CD4-positive, alpha-beta T cell treated with Interleukin-15 for 4 hours (primary cell): ENCODE measurements at regions not wholly inside any gene's neighbourhood (a gene's known extent, or its start where the extent isn't known, plus 50 kb on each side); places are given as distances from the start of the nearest gene placed in this dataset.

ENCODE experiments used
- DNase-seq: peaks from one replicate; pipeline ENCODE4 v3.0.0-alpha.2; 2020; ENCODE audit warnings: low spot score

DNA sequence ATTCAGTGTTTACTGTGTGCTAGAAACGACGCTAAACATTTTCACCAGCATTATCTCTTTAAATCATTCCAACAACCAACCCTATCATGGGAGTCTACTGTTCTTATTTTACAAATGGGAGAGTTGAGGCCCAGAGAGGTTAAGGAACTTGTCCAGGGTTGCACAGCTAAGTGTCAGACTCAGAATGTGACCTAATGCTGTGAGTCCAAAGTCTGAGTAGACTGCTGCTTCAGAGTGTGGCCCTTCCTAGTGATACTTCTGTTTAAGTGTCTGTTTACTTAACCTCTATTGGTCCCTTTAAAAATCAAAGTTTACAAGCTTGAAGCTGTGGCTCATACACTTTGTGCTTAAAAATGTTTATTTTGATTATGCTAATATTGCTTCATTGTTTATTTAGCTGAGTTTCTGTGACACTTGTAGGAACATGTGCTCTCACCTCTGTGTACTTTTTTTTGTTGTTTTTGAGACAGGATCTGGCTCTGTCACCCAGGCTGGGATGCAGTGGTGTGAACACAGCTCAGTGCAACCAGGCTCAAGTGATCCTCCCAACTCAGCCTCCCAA lies 84.4 kb upstream of the SYPL1 start:
- no peak for DNase-seq

DNA sequence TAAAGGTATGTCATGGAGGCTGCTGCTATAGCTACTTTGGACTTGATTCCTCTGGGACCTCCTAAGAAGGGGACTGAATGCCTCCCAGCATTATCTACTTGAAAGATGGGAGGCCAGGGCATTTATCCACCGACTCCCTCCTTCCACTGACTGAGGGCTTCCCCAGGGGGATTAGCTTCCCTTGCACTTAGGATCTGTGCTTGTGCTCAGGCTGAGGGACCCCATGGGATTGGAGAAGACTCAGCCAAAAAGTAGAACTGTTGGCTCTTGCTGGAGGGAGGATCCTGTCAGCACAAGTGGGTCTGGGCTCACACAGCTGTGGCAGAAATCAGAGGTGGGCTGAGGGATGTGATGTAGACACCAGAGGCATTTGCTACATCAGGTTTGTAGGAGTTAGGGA lies 81.5 kb upstream of the SYPL1 start:
- no peak for DNase-seq

DNA sequence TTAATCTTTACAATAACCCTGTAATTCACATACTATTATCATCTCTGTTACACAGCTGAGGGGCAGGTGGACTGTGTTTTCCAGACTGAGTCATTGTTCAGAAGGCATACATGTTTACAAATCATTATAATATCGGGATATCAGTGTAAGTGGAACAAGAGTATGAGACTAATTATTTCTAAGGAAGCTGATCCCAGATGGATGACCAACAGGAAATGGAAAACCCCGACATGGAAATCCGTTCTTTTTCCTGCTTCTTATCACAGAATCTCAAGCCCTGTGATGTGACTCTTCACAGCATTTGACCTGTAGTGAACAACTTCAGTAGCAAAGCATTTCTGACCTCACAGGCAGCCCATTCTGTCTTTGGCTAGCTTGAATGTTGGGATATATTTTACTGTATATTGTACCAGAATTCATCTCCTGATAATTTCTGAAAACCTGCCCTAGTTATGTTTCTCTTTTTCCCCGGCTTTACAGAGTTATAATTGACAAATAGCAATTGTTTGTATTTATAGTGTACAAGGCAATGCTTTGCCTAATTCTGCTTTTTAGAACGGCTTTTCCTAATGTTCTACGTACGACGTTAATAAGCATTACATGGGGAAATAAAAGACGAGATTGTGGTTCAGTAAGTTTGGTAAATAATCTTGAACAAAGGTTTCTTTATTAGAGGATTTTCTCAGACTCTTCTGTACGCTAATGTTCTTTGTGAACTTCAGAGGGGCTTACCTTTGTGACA lies 78.6 kb upstream of the SYPL1 start:
- DNase-seq: no peak

GRCh38 chr7:106187613-106188350 lies 75.7 kb upstream of the SYPL1 start:
- no peak for DNase-seq

DNA sequence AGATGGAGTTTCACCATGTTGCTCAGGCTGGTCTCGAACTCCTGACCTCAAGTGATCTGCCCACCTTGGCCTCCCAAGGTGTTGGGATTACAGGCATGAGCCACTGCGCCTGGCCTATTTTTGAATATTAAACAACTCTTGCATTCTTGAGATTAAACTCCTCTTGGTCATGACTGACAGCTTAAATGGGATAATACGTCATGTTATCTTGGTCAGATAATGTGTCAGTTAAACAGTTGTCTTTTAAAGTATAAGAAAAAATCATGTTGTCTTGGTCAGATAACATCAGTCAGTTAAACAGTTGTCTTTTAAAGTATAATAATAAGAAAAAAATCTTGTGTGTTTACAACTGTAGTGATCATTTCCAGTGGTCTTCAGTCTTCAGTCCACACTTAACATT lies 73.6 kb upstream of the SYPL1 start:
- no peak for DNase-seq

- no peak for DNase-seq
Observed at GRCh38 chr7:106183952-106184351, 71.8 kb upstream of the SYPL1 start.

GRCh38 chr7:106182904-106183303 lies 70.8 kb upstream of the SYPL1 start:
- no peak for DNase-seq

DNA sequence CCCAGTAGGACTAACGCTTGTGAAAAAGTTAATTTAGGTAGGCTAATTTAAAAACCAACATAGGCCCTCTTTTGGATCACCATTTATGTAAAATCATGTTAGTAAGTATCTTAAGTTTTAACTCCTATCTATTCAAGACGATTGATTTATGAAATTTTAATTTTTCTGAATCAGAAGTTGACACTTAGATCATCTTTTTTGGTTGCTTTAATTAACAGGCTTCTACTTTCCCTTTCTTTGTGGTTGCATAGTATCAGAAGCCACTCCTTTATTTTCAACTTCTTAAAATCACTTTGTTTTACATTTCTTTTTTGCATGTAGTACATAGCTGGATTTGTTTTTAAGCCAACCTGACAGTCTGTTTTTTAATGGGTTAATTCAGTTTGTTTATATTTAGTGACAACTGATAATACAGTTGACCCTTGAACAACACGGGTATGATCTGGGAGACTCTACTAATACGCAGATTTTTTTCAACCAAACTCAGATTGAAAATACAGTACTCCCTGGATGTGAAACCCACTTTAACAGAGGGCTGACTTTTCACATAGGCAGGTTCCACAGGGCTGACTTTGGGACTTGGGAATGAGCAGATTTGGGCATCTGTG lies 69.7 kb upstream of the SYPL1 start:
- no peak for DNase-seq

DNA sequence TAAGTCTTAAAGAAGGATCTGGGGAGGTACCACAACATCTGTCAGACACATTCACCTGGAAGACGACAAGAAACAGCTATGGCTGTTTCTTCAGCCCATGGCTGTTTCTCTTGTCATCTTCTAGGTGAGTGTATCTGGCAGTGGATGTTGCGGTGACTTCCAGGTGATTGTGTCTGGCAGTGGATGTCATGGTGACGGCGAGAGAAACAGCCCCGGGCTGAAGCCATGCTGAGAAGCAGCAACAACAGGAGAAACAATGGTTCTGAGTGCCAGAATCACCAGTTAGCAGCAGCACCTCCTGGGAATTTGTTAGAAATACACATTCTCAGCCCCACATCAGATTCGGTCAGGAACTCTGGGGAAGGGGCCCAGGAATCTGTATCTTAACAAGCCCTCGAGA lies 68.6 kb upstream of the SYPL1 start:
- DNase-seq: no peak

DNA sequence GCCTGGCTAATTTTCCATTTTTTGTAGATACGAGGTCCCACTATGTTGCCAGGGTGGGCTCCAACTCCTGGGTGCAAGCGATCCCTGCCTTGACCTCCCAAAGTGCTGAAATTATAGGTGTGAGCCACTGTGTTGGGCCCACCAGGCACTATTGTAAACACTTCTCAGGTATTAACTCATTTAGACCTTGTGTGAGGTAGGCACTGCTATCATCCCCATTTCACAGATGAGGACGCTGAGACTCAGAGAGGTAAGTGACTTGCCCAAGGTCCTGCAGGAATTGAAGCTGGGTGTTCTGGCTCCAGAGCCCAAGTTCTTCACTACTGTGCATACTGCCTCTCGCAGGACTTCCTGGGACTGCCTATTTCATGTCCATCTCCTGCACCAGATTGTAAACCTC lies 67.1 kb upstream of the SYPL1 start:
- DNase-seq: no peak

GRCh38 chr7:106178593-106179134 lies 66.6 kb upstream of the SYPL1 start:
- DNase-seq: no peak

DNA sequence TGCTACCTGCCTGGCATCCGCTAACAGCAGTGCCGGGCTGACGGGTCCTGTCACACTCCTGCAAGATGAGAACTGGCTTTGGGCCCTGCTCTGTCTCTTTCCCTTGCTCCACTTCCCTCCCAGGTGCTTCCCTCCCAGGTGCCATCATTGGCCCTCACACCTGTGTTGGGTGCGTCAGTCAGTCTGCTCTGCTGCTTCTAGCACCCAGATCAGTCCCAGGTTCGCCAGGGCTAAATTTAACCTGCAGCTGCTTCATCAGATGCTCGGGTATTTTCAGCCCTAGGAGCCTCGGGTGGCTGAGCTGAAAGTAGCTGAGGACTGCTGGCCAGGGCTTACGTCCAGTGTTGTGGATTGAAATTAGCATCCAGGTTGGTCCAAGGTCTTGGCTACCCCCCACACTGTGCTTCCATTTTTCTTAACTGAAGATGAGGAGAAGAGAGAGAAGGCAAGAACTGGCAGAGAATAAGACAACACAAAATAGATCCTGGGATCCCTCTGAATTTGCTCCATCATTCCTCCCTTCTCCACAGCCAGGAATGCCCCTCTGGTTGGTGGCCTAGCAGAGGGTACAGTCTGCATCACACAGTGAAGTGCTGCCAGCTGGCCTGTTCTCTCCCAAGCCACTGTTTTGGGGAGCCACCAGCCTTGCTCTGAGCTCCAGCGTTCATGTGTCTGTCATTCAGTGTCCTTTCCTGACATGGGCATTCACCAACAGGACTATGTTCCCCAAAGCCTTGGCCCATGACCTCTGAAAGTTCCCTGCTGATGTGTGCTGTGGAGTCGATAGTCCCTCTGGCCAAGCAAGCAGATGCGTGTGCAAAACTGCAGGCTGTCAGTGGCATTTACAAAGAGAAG lies 65.9 kb upstream of the SYPL1 start:
- DNase-seq: no peak

- DNase-seq: no peak
Observed at GRCh38 chr7:106177300-106177690, 65.2 kb upstream of the SYPL1 start.

GRCh38 chr7:106176414-106177299 lies 64.5 kb upstream of the SYPL1 start:
- peak; percentile 64 for DNase-seq

DNA sequence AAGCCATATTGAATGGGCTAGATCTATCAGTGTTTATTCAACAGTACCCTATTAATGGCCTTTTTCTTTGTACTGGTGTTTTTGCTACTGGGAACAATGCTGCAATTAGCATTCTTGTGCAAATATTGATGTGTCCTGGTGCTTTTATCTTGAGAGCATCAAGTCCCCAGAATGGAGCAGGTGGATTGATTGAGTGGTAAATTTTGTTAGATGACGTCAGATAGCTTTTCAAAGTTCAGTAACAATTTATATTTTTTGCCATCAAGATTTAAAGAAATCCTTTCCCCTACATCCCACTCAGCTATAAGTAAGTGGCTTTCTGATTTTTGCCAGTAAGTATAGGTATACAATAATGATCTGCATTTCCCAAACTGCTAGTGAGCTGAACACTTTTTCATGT lies 63.4 kb upstream of the SYPL1 start:
- no peak for DNase-seq

DNA sequence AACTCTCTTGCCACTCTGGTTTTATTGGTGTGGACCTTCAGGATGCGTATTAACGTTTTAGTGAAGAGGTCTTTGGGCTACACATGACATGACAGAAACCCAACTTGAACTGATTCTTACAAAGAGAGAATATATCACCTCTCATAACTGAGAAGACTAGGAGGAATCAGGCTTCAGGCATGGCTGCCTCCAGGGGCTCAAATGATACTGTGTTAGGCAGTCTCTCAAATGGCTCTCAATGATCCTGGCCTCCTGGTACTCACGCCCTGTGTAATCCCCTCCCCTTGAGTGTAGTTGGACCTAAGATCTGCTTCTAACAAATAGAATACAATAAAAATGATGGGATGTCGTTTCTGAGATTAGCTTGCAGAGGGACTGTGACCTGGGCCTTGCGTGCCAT lies 58.5 kb upstream of the SYPL1 start:
- DNase-seq: no peak

DNA sequence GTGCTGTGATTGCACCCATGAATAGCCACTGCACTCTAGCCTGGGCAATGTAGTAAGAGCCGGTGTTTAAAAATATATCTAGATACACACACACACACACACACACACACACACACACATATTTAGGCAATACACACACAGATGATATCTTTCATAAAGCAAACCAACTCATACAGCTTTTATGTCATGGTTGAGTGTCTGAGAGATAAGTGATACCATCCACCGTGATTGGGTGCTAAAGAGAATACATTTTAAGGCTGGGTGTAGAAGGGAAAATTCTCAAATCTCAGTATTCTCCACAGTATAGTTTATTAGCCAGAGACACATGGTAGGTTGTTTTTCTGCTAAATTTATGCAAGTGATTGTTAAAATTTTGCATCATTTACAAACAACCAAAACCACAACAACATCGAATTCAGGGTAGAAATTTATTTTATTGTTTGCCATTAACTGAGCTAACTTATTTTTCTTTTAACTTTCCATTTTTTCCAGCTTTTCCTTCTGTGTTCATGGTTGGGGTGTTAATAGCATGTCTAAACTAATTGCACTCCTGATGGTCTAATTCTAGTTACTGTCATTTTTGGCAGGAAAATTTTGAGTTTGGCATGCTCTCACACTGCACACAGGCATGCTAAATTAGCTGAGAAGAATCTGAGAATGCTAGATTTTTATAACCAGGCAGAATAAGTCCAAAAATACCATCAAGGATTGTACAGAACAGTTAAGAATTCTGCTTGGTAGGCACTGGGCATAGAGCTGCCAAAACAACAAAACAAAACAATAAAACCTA lies 57.9 kb upstream of the SYPL1 start:
- no peak for DNase-seq

GRCh38 chr7:106167439-106168136 lies 55.5 kb upstream of the SYPL1 start:
- DNase-seq: no peak

DNA sequence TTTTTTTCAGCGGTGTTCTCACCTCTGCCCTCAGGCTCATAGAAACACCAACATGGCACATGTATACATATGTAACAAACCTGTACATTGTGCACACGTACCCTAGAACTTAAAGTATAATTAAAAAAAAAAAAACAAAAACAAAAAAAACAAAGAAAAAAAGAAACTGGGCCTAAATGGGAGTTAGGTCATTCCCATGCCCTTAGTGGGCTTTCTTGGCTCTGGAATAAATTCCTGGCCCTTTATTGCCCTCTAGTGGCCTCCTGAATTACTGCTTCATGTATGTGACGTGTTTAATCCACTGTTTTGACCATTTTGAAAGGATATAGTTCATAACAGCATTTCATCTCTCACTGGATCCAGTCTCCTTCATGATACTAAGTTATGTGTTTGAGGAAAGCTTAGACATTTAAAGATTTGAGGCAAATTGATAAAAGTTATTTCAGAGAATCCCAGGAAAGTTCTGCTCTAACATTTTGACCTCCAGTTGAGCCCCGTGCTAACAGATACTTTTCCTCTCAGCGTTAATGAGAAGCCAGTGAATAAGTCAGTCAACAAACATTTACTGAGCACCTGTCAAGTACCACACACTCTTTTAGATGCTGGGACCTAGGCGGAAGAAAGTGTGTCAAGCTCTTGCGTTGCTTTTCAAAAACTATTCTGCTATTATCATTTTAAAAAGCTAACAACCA lies 54.7 kb upstream of the SYPL1 start:
- peak; percentile 58 for DNase-seq
